ENCODE measurements at regions not wholly inside any gene's neighbourhood (a gene's known extent, or its start where the extent isn't known, plus 50 kb on each side); places are given as distances from the start of the nearest gene placed in this dataset.

GRCh38 chr10:110422548-110422947 is 75.2 kb upstream of the DUSP5 start:
- TF ChIP-seq POLR2A (IDR thresholded peaks at IDR 0.05; ENCODE audit: low read depth, low read length) (no peak), POLR2AphosphoS5 (IDR thresholded peaks at IDR 0.05; ENCODE audit: low read depth, low read length) (no peak)

All from GM12892 (cell line).